ENCODE measurements at regions not wholly inside any gene's neighbourhood (a gene's known extent, or its start where the extent isn't known, plus 50 kb on each side); places are given as distances from the start of the nearest gene placed in this dataset.

DNA sequence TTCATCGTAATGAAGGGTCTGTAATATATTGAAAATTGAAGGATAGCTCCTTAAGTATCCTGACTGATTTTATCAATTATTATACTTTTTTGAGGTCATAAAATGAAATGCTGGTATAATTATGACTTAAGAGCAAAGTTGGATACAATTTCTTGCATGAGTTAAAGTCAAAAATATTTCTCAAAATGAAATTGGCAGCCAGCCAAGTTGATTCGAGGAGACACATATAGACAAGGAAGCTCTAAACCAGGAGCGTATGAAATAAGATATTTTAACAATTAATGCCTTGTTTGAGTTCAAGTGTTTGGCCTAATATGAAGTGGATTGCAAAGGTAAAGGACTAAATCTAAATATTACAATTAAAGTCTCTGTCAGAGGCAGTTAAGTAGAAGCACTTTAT lies 260.4 kb upstream of the DSEL start:
- TF ChIP-seq, protein P1, sequence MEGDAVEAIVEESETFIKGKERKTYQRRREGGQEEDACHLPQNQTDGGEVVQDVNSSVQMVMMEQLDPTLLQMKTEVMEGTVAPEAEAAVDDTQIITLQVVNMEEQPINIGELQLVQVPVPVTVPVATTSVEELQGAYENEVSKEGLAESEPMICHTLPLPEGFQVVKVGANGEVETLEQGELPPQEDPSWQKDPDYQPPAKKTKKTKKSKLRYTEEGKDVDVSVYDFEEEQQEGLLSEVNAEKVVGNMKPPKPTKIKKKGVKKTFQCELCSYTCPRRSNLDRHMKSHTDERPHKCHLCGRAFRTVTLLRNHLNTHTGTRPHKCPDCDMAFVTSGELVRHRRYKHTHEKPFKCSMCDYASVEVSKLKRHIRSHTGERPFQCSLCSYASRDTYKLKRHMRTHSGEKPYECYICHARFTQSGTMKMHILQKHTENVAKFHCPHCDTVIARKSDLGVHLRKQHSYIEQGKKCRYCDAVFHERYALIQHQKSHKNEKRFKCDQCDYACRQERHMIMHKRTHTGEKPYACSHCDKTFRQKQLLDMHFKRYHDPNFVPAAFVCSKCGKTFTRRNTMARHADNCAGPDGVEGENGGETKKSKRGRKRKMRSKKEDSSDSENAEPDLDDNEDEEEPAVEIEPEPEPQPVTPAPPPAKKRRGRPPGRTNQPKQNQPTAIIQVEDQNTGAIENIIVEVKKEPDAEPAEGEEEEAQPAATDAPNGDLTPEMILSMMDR (conservative IDR thresholded peaks at IDR 0.05; ENCODE audit: low read length) = no peak
- no peak for TF ChIP-seq EZH2phosphoT487 (IDR thresholded peaks at IDR 0.05; ENCODE audit: borderline replicate concordance)
